Fibroblast of villous mesenchyme (primary cell): ENCODE measurements at regions not wholly inside any gene's neighbourhood (a gene's known extent, or its start where the extent isn't known, plus 50 kb on each side); places are given as distances from the start of the nearest gene placed in this dataset.

Experiments used
- DNase-seq: peaks from one replicate; pipeline ENCODE4 v3.0.0-alpha.2; 2010; ENCODE audit warnings: low read depth
- H3K4me3 ChIP-seq: 2 replicates; pipeline ENCODE4 v1.5.1; 2011; ENCODE audit warnings: low read depth, mild to moderate bottlenecking, low read length
- CTCF ChIP-seq: IDR thresholded peaks from 2 replicates; pipeline ENCODE4 v1.5.1; 2012; ENCODE audit warnings: low read depth, mild to moderate bottlenecking, low read length; ENCODE audit not compliant: insufficient read depth

- H3K4me3 ChIP-seq, result no peak overlapping the region
- no peak for TF ChIP-seq CTCF
- no peak for DNase-seq
These were observed 772.4 kb upstream of the NR2F2 start for GRCh38 chr15:95558131-95558530.

GRCh38 chr15:95558916-95559315, 771.6 kb upstream of the NR2F2 start:
- TF ChIP-seq CTCF, result no peak
- DNase-seq, result no peak
- no peak overlapping the region for H3K4me3 ChIP-seq

DNA sequence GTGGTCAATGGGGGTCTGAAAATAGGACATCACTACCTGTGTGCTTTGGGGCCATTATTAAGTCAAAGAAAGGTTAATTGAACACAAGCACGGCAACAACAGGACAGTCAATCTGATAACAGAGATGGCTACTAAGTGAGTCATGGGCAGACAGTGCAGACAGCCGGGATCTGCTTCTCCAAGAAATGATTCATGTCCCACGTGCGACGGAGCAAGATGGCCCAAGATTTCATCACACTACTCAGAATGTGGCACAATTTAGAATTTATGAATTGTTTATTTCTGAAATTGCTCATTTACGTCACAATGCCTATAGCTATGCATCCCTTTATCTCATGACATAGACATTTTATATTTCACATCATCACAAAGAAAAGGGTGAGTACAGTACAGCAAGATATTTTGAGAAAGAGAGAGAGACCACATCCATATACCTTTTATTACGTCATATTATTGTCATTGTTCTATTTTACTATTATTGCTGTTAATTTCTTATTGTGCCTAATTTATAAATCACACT, 770.6 kb upstream of the NR2F2 start:
- no peak for TF ChIP-seq CTCF
- no peak overlapping the region for H3K4me3 ChIP-seq
- peak; percentile 97 for DNase-seq

- DNase-seq, result no peak
These were observed 769.0 kb upstream of the NR2F2 start for GRCh38 chr15:95561463-95561862.

GRCh38 chr15:95563634-95564033, 766.9 kb upstream of the NR2F2 start:
- TF ChIP-seq CTCF, result no peak
- DNase-seq, result no peak
- no peak overlapping the region for H3K4me3 ChIP-seq

More at GRCh38 chr15:95561463-95561862, 769.0 kb upstream of the NR2F2 start:
- H3K4me3 ChIP-seq, result no peak overlapping the region
- no peak for TF ChIP-seq CTCF

DNA sequence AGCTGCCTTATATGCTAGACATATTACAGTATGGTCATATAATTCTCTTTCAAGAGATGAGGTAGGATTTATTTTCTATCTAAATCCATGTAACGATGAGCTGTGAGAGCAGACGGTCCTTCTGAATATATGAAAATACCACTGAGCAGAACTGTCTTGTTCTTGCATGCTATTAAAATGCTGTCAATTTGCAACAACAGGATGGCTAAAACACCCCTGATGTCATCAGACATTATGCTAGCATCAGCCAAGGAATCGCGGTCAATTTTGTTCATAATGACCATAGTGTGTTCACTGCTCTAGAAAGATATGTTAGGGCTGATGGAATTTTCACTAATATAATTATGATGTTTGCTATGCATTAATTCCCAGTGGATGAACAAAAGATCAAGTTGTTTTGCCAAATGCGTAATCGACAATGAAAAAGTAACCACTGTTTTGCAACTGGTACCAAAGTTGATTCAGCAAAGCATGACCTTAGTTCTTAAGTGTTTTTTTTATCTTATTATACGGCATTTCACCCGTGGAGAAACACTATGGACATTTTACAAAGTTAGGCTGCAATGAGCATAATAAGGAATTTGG, 765.4 kb upstream of the NR2F2 start:
- DNase-seq, result no peak
- no peak for TF ChIP-seq CTCF
- no peak overlapping the region for H3K4me3 ChIP-seq

DNA sequence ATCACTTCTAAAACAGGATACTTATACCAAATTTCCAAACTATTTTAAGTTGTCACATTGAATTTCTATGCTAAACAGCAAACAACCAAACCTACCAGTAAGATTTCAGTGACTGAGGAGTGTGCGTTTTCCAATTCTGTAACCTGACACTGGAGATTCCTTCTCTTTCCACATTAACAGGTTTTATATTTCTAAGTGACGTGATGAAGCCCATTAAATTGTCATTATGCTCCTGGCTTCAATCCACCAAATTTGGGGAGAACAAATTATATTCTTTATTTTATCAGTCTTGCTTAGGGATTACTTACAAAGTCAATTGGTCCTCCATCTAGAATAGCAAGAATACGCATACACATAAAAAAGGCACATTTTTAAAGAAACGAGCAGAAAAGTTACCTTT, 764.8 kb upstream of the NR2F2 start:
- no peak for DNase-seq
- no peak for TF ChIP-seq CTCF
- H3K4me3 ChIP-seq, result no peak overlapping the region
